ENCODE measurements at regions not wholly inside any gene's neighbourhood (a gene's known extent, or its start where the extent isn't known, plus 50 kb on each side); places are given as distances from the start of the nearest gene placed in this dataset.
A peak's percentile ranks its signal among the peaks of the same experiment; 100 is the strongest.

GRCh38 chr14:51430079-51430478 lies 190.0 kb downstream of the TMX1 start:
- no peak overlapping the region for H3K4me3 ChIP-seq
- intact Hi-C loops (cut with DNase I): no loop called here
- H3K4me1 ChIP-seq: peaks cover 0 to 2% (median 1%) of the 10 kb centered on the region in 4 donors
- WGBS, 2 donors: 31 to 78% methylated on average over 4 of the region's 4 CpGs
- DNase-seq: no peak
- H3K27ac ChIP-seq: peak overlapping the region in 2 of 4 donors; percentile 2 to 13
- no peaks in the 10 kb centered on the region for H3K9me3 ChIP-seq
- H3K27me3 ChIP-seq: no peaks in the 10 kb centered on the region
- TF ChIP-seq EP300 (IDR thresholded peaks at IDR 0.05): no peak
- no peaks in the 10 kb centered on the region for H3K36me3 ChIP-seq

GRCh38 chr14:51430633-51431032 lies 190.6 kb downstream of the TMX1 start:
- DNase-seq: no peak
- TF ChIP-seq CTCF (IDR thresholded peaks at IDR 0.05) (no peak), POLR2AphosphoS5 (IDR thresholded peaks at IDR 0.05) (no peak), EP300 (IDR thresholded peaks at IDR 0.05) (no peak), POLR2A (IDR thresholded peaks at IDR 0.05) (no peak)
- H3K36me3 ChIP-seq: no peaks in the 10 kb centered on the region
- no peaks in the 10 kb centered on the region for H3K9me3 ChIP-seq
- no peak overlapping the region for H3K27ac ChIP-seq
- no peak overlapping the region for H3K4me3 ChIP-seq
- H3K4me1 ChIP-seq: no peaks in the 10 kb centered on the region
- intact Hi-C loops (cut with DNase I): no loop called here
- 73 to 79% methylated on average over 3 of the region's 3 CpGs for WGBS, 2 donors
- no peaks in the 10 kb centered on the region for H3K27me3 ChIP-seq

- no peaks in the 10 kb centered on the region for H3K27me3 ChIP-seq
- H3K4me1 ChIP-seq: no peaks in the 10 kb centered on the region
- H3K36me3 ChIP-seq: no peaks in the 10 kb centered on the region
- H3K4me3 ChIP-seq: no peak overlapping the region
- TF ChIP-seq EP300 (IDR thresholded peaks at IDR 0.05) (no peak), POLR2A (IDR thresholded peaks at IDR 0.05) (no peak), CTCF (IDR thresholded peaks at IDR 0.05) (no peak), POLR2AphosphoS5 (IDR thresholded peaks at IDR 0.05) (no peak)
- no peak overlapping the region for H3K27ac ChIP-seq
- DNase-seq: no peak
- H3K9me3 ChIP-seq: no peaks in the 10 kb centered on the region
- intact Hi-C loops (cut with DNase I): no loop called here
- WGBS, 2 donors: 62 to 69% methylated on average over 3 of the region's 3 CpGs
Measured at GRCh38 chr14:51431033-51431709, 191.1 kb downstream of the TMX1 start.

- H3K27me3 ChIP-seq: no peaks in the 10 kb centered on the region
- H3K27ac ChIP-seq: no peak overlapping the region
- no peak overlapping the region for H3K4me3 ChIP-seq
- intact Hi-C loops (cut with DNase I): no loop called here
- H3K9me3 ChIP-seq: no peaks in the 10 kb centered on the region
- no peaks in the 10 kb centered on the region for H3K4me1 ChIP-seq
- TF ChIP-seq CTCF (IDR thresholded peaks at IDR 0.05) (no peak), POLR2AphosphoS5 (IDR thresholded peaks at IDR 0.05) (no peak), POLR2A (IDR thresholded peaks at IDR 0.05) (no peak)
- 51 to 71% methylated on average over 1 of the region's 1 CpG for WGBS, 2 donors
- DNase-seq: no peak
- no peaks in the 10 kb centered on the region for H3K36me3 ChIP-seq
Measured at GRCh38 chr14:51431741-51432140, 191.7 kb downstream of the TMX1 start.

GRCh38 chr14:51432302-51432948 lies 192.4 kb downstream of the TMX1 start:
- TF ChIP-seq CTCF (IDR thresholded peaks at IDR 0.05): no peak
- no peak for TF ChIP-seq POLR2A (IDR thresholded peaks at IDR 0.05)
- TF ChIP-seq EP300 (IDR thresholded peaks at IDR 0.05): no peak
- TF ChIP-seq POLR2AphosphoS5 (IDR thresholded peaks at IDR 0.05): no peak
- H3K27ac ChIP-seq: no peak overlapping the region
- H3K36me3 ChIP-seq: no peaks in the 10 kb centered on the region
- H3K4me3 ChIP-seq: no peak overlapping the region
- no peaks in the 10 kb centered on the region for H3K4me1 ChIP-seq
- no peaks in the 10 kb centered on the region for H3K27me3 ChIP-seq
- intact Hi-C loops (cut with DNase I): no loop called here
- 89 to 94% methylated on average over 3 of the region's 3 CpGs for WGBS, 2 donors
- no peak for DNase-seq
- no peaks in the 10 kb centered on the region for H3K9me3 ChIP-seq

Measured in sigmoid colon (tissue), 6 donors.